ENCODE measurements at regions not wholly inside any gene's neighbourhood (a gene's known extent, or its start where the extent isn't known, plus 50 kb on each side); places are given as distances from the start of the nearest gene placed in this dataset.

DNA sequence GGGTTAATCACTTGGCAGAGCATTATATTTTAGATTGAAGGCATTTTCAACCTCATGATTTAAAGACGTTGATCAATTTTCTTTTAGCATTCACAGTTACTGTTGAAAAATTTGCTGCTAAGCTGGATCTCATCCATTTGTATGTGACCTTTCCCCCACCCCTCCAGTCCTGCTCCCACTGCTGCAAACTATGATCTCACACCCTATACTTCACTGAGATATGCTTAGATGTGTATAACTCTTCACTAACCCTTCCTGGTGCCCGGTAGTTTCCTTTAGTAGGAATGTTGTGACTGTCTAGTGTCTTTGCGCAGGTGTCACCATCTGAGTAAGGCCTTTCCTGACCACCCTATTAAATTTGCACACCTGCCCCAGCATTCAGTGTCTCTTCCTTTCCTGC, 67.0 kb upstream of the C1orf21 start:
- TF ChIP-seq, protein P1, sequence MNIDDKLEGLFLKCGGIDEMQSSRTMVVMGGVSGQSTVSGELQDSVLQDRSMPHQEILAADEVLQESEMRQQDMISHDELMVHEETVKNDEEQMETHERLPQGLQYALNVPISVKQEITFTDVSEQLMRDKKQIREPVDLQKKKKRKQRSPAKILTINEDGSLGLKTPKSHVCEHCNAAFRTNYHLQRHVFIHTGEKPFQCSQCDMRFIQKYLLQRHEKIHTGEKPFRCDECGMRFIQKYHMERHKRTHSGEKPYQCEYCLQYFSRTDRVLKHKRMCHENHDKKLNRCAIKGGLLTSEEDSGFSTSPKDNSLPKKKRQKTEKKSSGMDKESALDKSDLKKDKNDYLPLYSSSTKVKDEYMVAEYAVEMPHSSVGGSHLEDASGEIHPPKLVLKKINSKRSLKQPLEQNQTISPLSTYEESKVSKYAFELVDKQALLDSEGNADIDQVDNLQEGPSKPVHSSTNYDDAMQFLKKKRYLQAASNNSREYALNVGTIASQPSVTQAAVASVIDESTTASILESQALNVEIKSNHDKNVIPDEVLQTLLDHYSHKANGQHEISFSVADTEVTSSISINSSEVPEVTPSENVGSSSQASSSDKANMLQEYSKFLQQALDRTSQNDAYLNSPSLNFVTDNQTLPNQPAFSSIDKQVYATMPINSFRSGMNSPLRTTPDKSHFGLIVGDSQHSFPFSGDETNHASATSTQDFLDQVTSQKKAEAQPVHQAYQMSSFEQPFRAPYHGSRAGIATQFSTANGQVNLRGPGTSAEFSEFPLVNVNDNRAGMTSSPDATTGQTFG (tag by site-specific recombination; IDR thresholded peaks at IDR 0.05; ENCODE audit: borderline replicate concordance), result no peak
- TF ChIP-seq, protein P2, sequence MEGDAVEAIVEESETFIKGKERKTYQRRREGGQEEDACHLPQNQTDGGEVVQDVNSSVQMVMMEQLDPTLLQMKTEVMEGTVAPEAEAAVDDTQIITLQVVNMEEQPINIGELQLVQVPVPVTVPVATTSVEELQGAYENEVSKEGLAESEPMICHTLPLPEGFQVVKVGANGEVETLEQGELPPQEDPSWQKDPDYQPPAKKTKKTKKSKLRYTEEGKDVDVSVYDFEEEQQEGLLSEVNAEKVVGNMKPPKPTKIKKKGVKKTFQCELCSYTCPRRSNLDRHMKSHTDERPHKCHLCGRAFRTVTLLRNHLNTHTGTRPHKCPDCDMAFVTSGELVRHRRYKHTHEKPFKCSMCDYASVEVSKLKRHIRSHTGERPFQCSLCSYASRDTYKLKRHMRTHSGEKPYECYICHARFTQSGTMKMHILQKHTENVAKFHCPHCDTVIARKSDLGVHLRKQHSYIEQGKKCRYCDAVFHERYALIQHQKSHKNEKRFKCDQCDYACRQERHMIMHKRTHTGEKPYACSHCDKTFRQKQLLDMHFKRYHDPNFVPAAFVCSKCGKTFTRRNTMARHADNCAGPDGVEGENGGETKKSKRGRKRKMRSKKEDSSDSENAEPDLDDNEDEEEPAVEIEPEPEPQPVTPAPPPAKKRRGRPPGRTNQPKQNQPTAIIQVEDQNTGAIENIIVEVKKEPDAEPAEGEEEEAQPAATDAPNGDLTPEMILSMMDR (tag by site-specific recombination; IDR thresholded peaks at IDR 0.05), result no peak
- TF ChIP-seq ZNF140 (tag by site-specific recombination; IDR thresholded peaks at IDR 0.05) (no peak), MYNN (tag by site-specific recombination; IDR thresholded peaks at IDR 0.05; ENCODE audit: borderline replicate concordance) (no peak), ZBTB1 (tag by site-specific recombination; IDR thresholded peaks at IDR 0.05) (no peak), SP2 (tag by site-specific recombination; IDR thresholded peaks at IDR 0.05) (no peak), ZNF121 (tag by site-specific recombination; IDR thresholded peaks at IDR 0.05) (no peak), YY1 (tag by site-specific recombination; IDR thresholded peaks at IDR 0.05) (no peak), ZNF610 (tag by site-specific recombination; IDR thresholded peaks at IDR 0.05; ENCODE audit: borderline replicate concordance) (no peak), ZNF248 (tag by site-specific recombination; IDR thresholded peaks at IDR 0.05) (no peak), BCL11A (tag by site-specific recombination; IDR thresholded peaks at IDR 0.05; ENCODE audit: low read depth) (no peak)
- TF ChIP-seq, protein P3, sequence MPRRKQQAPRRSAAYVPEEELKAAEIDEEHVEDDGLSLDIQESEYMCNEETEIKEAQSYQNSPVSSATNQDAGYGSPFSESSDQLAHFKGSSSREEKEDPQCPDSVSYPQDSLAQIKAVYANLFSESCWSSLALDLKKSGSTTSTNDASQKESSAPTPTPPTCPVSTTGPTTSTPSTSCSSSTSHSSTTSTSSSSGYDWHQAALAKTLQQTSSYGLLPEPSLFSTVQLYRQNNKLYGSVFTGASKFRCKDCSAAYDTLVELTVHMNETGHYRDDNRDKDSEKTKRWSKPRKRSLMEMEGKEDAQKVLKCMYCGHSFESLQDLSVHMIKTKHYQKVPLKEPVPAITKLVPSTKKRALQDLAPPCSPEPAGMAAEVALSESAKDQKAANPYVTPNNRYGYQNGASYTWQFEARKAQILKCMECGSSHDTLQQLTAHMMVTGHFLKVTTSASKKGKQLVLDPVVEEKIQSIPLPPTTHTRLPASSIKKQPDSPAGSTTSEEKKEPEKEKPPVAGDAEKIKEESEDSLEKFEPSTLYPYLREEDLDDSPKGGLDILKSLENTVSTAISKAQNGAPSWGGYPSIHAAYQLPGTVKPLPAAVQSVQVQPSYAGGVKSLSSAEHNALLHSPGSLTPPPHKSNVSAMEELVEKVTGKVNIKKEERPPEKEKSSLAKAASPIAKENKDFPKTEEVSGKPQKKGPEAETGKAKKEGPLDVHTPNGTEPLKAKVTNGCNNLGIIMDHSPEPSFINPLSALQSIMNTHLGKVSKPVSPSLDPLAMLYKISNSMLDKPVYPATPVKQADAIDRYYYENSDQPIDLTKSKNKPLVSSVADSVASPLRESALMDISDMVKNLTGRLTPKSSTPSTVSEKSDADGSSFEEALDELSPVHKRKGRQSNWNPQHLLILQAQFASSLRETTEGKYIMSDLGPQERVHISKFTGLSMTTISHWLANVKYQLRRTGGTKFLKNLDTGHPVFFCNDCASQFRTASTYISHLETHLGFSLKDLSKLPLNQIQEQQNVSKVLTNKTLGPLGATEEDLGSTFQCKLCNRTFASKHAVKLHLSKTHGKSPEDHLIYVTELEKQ (tag by site-specific recombination; IDR thresholded peaks at IDR 0.05; ENCODE audit: borderline replicate concordance), result no peak
- TF ChIP-seq, protein P4, sequence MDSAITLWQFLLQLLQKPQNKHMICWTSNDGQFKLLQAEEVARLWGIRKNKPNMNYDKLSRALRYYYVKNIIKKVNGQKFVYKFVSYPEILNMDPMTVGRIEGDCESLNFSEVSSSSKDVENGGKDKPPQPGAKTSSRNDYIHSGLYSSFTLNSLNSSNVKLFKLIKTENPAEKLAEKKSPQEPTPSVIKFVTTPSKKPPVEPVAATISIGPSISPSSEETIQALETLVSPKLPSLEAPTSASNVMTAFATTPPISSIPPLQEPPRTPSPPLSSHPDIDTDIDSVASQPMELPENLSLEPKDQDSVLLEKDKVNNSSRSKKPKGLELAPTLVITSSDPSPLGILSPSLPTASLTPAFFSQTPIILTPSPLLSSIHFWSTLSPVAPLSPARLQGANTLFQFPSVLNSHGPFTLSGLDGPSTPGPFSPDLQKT (IDR thresholded peaks at IDR 0.05; ENCODE audit: borderline replicate concordance, low read depth, low read length), result no peak
